IPS-NIHi11 (cell line): ENCODE measurements at regions not wholly inside any gene's neighbourhood (a gene's known extent, or its start where the extent isn't known, plus 50 kb on each side); places are given as distances from the start of the nearest gene placed in this dataset.

Source experiments
- DNase-seq: peaks from one replicate; pipeline ENCODE4 v3.0.0; 2012; ENCODE audit warnings: mixed read lengths, low spot score

GRCh38 chr2:136468799-136469369 lies 296.5 kb upstream of the THSD7B start:
- no peak for DNase-seq

GRCh38 chr2:136452528-136452927 lies 312.8 kb upstream of the THSD7B start:
- DNase-seq = no peak

GRCh38 chr2:136448986-136449780 lies 316.2 kb upstream of the THSD7B start:
- DNase-seq = no peak

- DNase-seq = peak; percentile 51
Observed at GRCh38 chr2:136448432-136448831, 316.9 kb upstream of the THSD7B start.

- DNase-seq = no peak
Observed at GRCh38 chr2:136444323-136444722, 321.0 kb upstream of the THSD7B start.

GRCh38 chr2:136443661-136444060 lies 321.7 kb upstream of the THSD7B start:
- DNase-seq = no peak

- DNase-seq = peak; percentile 26
Observed at GRCh38 chr2:136441979-136442714, 323.2 kb upstream of the THSD7B start.

GRCh38 chr2:136439064-136439676 lies 321.2 kb upstream of the CXCR4 start:
- DNase-seq = no peak

GRCh38 chr2:136437461-136437860 lies 319.5 kb upstream of the CXCR4 start:
- DNase-seq = no peak

GRCh38 chr2:136436936-136437335 lies 319.0 kb upstream of the CXCR4 start:
- no peak for DNase-seq

GRCh38 chr2:136434251-136434715 lies 316.3 kb upstream of the CXCR4 start:
- DNase-seq = no peak

- DNase-seq = no peak
Observed at GRCh38 chr2:136433261-136433660, 315.3 kb upstream of the CXCR4 start.

- DNase-seq = no peak
Observed at GRCh38 chr2:136424112-136424511, 306.2 kb upstream of the CXCR4 start.

GRCh38 chr2:136423516-136423996 lies 305.6 kb upstream of the CXCR4 start:
- peak; percentile 89 for DNase-seq

GRCh38 chr2:136422512-136422911 lies 304.6 kb upstream of the CXCR4 start:
- DNase-seq = no peak

- DNase-seq = no peak
Observed at GRCh38 chr2:136420346-136420745, 302.4 kb upstream of the CXCR4 start.

GRCh38 chr2:136411946-136412345 lies 294.0 kb upstream of the CXCR4 start:
- DNase-seq = no peak

GRCh38 chr2:136410673-136411072 lies 292.7 kb upstream of the CXCR4 start:
- DNase-seq = no peak

- DNase-seq = no peak
Observed at GRCh38 chr2:136408795-136409194, 290.8 kb upstream of the CXCR4 start.

- DNase-seq = no peak
Observed at GRCh38 chr2:136407952-136408318, 290.0 kb upstream of the CXCR4 start.

GRCh38 chr2:136407117-136407951 lies 289.4 kb upstream of the CXCR4 start:
- no peak for DNase-seq

GRCh38 chr2:136404925-136405324 lies 287.0 kb upstream of the CXCR4 start:
- DNase-seq = no peak
